SK-N-SH (cell line): ENCODE measurements at regions not wholly inside any gene's neighbourhood (a gene's known extent, or its start where the extent isn't known, plus 50 kb on each side); places are given as distances from the start of the nearest gene placed in this dataset.

Source experiments
- ELF1 ChIP-seq: IDR thresholded peaks from 2 replicates; pipeline ENCODE4 v1.4.0; 2012
- EP300 ChIP-seq, 2 experiments: IDR thresholded peaks; 2 replicates each; pipeline versions ENCODE4 v1.4.0 to v1.6.1; 2012; ENCODE audit warnings: borderline replicate concordance in 1 of 2, low read depth in 1 of 2, low read length in 1 of 2
- EZH2phosphoT487 ChIP-seq: fragments of 200-600 bp; sonication (generic); IDR thresholded peaks from 2 replicates; pipeline ENCODE4 v1.6.1; 2017; ENCODE audit warnings: low read depth, mixed run types, mild to moderate bottlenecking, antibody characterized with exemption, moderate library complexity, borderline replicate concordance
- FOXJ3 ChIP-seq: sonication (generic); formaldehyde crosslinking; IDR thresholded peaks from 2 replicates; pipeline ENCODE4 v1.5.1; 2020; ENCODE audit warnings: mild to moderate bottlenecking, missing genetic modification reagents
- GABPA ChIP-seq: IDR thresholded peaks from 2 replicates; pipeline ENCODE4 v1.4.0; 2012; ENCODE audit warnings: low read depth, mild to moderate bottlenecking
- POLR2AphosphoS5 ChIP-seq: IDR thresholded peaks from 2 replicates; pipeline ENCODE4 v1.6.1; 2012; ENCODE audit warnings: low read depth, low read length
- RCOR1 ChIP-seq: fragments of 150-350 bp; IDR thresholded peaks from 2 replicates; pipeline ENCODE4 v1.6.1; 2017; ENCODE audit warnings: antibody characterized with exemption, low read length
- RFX5 ChIP-seq: IDR thresholded peaks from 2 replicates; pipeline ENCODE4 v1.6.1; 2012; ENCODE audit warnings: mild to moderate bottlenecking, improper control_type of control experiment, low read length
- SMC3 ChIP-seq: IDR thresholded peaks from 2 replicates; pipeline ENCODE4 v1.6.1; 2012; ENCODE audit warnings: low read depth, low read length, improper control_type of control experiment
- YY1 ChIP-seq: IDR thresholded peaks from 2 replicates; pipeline ENCODE4 v1.4.0; 2012; ENCODE audit warnings: low read depth, mild to moderate bottlenecking
- TF ChIP-seq, protein P1 (sequence below): fragments of 200-600 bp; sonication (generic); IDR thresholded peaks from 2 replicates; pipeline ENCODE4 v1.6.1; 2017; ENCODE audit warnings: antibody characterized with exemption, mild to moderate bottlenecking, moderate library complexity
- TF ChIP-seq, protein P2 (sequence below): IDR thresholded peaks from 2 replicates; pipeline ENCODE4 v1.4.0; 2012; ENCODE audit warnings: low read depth
- TF ChIP-seq, protein P3 (sequence below): fragments of 150-350 bp; IDR thresholded peaks from 2 replicates; pipeline ENCODE4 v1.6.1; 2016; ENCODE audit warnings: mild to moderate bottlenecking, low read depth, low read length

DNA sequence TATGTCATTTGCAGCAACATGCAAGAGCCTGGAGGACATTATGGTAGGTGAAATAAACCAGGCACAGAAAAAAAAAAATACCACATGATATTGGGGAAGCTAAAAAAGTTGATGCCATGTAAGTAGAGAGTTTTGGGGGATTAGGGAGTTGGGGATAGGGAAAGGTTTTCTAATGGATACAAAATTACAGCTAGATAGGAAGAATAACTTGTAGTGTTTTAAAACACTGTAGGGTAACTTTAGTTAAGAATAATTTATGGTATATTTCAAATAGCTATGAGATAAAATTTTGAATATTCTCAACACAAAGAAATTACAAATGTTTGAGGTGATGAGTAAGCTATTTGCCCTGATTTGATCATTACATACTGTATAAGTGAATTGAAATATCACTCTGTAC is 1456.7 kb upstream of the MIR17HG start:
- TF ChIP-seq POLR2AphosphoS5 (no peak), RFX5 (no peak), SMC3 (no peak), ELF1 (no peak), GABPA (no peak), EZH2phosphoT487 (no peak), EP300 (IDR thresholded peaks at IDR 0.05; ENCODE audit: borderline replicate concordance in 1 of 2, low read depth in 1 of 2, low read length in 1 of 2) (no peak), RCOR1 (no peak), YY1 (no peak), FOXJ3 (CRISPR knock-in tag) (no peak)
- TF ChIP-seq, protein P1, sequence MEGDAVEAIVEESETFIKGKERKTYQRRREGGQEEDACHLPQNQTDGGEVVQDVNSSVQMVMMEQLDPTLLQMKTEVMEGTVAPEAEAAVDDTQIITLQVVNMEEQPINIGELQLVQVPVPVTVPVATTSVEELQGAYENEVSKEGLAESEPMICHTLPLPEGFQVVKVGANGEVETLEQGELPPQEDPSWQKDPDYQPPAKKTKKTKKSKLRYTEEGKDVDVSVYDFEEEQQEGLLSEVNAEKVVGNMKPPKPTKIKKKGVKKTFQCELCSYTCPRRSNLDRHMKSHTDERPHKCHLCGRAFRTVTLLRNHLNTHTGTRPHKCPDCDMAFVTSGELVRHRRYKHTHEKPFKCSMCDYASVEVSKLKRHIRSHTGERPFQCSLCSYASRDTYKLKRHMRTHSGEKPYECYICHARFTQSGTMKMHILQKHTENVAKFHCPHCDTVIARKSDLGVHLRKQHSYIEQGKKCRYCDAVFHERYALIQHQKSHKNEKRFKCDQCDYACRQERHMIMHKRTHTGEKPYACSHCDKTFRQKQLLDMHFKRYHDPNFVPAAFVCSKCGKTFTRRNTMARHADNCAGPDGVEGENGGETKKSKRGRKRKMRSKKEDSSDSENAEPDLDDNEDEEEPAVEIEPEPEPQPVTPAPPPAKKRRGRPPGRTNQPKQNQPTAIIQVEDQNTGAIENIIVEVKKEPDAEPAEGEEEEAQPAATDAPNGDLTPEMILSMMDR, result no peak
- TF ChIP-seq, protein P2, sequence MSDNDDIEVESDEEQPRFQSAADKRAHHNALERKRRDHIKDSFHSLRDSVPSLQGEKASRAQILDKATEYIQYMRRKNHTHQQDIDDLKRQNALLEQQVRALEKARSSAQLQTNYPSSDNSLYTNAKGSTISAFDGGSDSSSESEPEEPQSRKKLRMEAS, result no peak
- TF ChIP-seq, protein P3, sequence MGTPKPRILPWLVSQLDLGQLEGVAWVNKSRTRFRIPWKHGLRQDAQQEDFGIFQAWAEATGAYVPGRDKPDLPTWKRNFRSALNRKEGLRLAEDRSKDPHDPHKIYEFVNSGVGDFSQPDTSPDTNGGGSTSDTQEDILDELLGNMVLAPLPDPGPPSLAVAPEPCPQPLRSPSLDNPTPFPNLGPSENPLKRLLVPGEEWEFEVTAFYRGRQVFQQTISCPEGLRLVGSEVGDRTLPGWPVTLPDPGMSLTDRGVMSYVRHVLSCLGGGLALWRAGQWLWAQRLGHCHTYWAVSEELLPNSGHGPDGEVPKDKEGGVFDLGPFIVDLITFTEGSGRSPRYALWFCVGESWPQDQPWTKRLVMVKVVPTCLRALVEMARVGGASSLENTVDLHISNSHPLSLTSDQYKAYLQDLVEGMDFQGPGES, result no peak
